IMR-90 (cell line): ENCODE measurements at regions not wholly inside any gene's neighbourhood (a gene's known extent, or its start where the extent isn't known, plus 50 kb on each side); places are given as distances from the start of the nearest gene placed in this dataset.

Experiments used
- ATAC-seq: fragments of 200-7000 bp; cut with Tn5 transposase; 2 replicates; pipeline ENCODE4 v1.9.1; 2020; ENCODE audit warnings: low read depth, mild to moderate bottlenecking, moderate library complexity
- BruUV-seq: library from RNA; stranded (reverse); fragments of 400-500 nt; replicated peaks from 2 replicates; lab custom pipeline; 2021; lab: Mats Ljungman, UMichigan
- CTCF ChIA-PET: fragments of 300-600 bp; formaldehyde crosslinking; extraction: SDS; loops from one replicate; lab custom pipeline; 2021; ENCODE audit warnings: antibody characterized with exemption; lab: Yijun Ruan, JAX
- POLR2A ChIA-PET: fragments of 300-600 bp; sonication (Branson Sonifier 250); formaldehyde crosslinking; loops from one replicate; lab custom pipeline; 2022; ENCODE audit warnings: antibody characterized with exemption; ENCODE audit not compliant: unreplicated experiment; lab: Charles Lee
- DNase-seq: peaks from one replicate; pipeline ENCODE4 v3.0.0; 2013
- H2AFZ ChIP-seq: replicated peaks from 2 replicates; pipeline ENCODE3; 2013; ENCODE audit warnings: low read length, mild to moderate bottlenecking; ENCODE audit not compliant: poor library complexity
- H2AK5ac ChIP-seq: 2 replicates; pipeline ENCODE4 v1.6.1; 2013; ENCODE audit warnings: low read depth, low read length, inconsistent platforms
- H2AK9ac ChIP-seq: replicated peaks from 2 replicates; pipeline ENCODE3; 2013; ENCODE audit warnings: mild to moderate bottlenecking, low read depth, low read length, moderate library complexity; ENCODE audit not compliant: poor library complexity
- H2BK120ac ChIP-seq: 2 replicates; pipeline ENCODE4 v1.6.1; 2013; ENCODE audit warnings: low read depth, low read length, inconsistent platforms
- H2BK15ac ChIP-seq: 3 replicates; pipeline ENCODE4 v1.6.1; 2013; ENCODE audit warnings: low read depth, low read length, inconsistent platforms
- H2BK20ac ChIP-seq: 2 replicates; pipeline ENCODE4 v1.6.1; 2013; ENCODE audit warnings: low read depth, mild to moderate bottlenecking, inconsistent platforms, low read length, moderate library complexity
- H2BK5ac ChIP-seq: 2 replicates; pipeline ENCODE4 v1.6.1; 2013; ENCODE audit warnings: mild to moderate bottlenecking, low read depth, low read length, inconsistent platforms; ENCODE audit not compliant: poor library complexity, severe bottlenecking
- H3K14ac ChIP-seq: replicated peaks from 2 replicates; pipeline ENCODE4 v1.6.1; 2013; ENCODE audit warnings: low read depth, low read length, inconsistent platforms
- H3K18ac ChIP-seq: 2 replicates; pipeline ENCODE4 v1.6.1; 2013; ENCODE audit warnings: low read depth, low read length, control low read depth
- H3K23ac ChIP-seq: 2 replicates; pipeline ENCODE4 v1.6.1; 2013; ENCODE audit warnings: low read depth, low read length, inconsistent platforms
- H3K27ac ChIP-seq: 2 replicates; pipeline ENCODE4 v1.5.1; 2013; ENCODE audit warnings: mild to moderate bottlenecking, control low read depth, low read length; ENCODE audit not compliant: insufficient read depth
- H3K27me3 ChIP-seq: 2 replicates; pipeline ENCODE4 v1.6.1; 2013; ENCODE audit warnings: low read length; ENCODE audit not compliant: control insufficient read depth, insufficient read depth
- H3K36me3 ChIP-seq: 2 replicates; pipeline ENCODE4 v1.6.1; 2013; ENCODE audit warnings: low read length, mixed read lengths; ENCODE audit not compliant: control insufficient read depth, insufficient read depth
- H3K4ac ChIP-seq: 2 replicates; pipeline ENCODE4 v1.6.1; 2013; ENCODE audit warnings: low read depth, low read length, inconsistent platforms
- H3K4me1 ChIP-seq: 2 replicates; pipeline ENCODE4 v1.6.1; 2013; ENCODE audit warnings: low read length, mixed read lengths; ENCODE audit not compliant: control insufficient read depth, insufficient read depth
- H3K4me2 ChIP-seq: 2 replicates; pipeline ENCODE4 v1.6.1; 2013; ENCODE audit warnings: low read depth, mild to moderate bottlenecking, control low read depth, low read length, moderate library complexity
- H3K4me3 ChIP-seq: 2 replicates; pipeline ENCODE4 v1.5.1; 2013; ENCODE audit warnings: low read depth, mild to moderate bottlenecking, control low read depth, low read length, moderate library complexity; ENCODE audit not compliant: insufficient read depth
- H3K56ac ChIP-seq: 2 replicates; pipeline ENCODE4 v1.6.1; 2013; ENCODE audit warnings: low read length, inconsistent platforms; ENCODE audit not compliant: insufficient read depth; ENCODE audit errors: extremely low read depth
- H3K79me1 ChIP-seq, 2 experiments: 2 replicates each; pipeline ENCODE4 v1.6.1; 2013; ENCODE audit warnings: low read length in 2 of 2, inconsistent platforms in 1 of 2, low read depth in 1 of 2
- H3K9ac ChIP-seq: 2 replicates; pipeline ENCODE4 v1.6.1; 2013; ENCODE audit warnings: low read depth, low read length, control low read depth
- H3K9me1 ChIP-seq: 2 replicates; pipeline ENCODE4 v1.6.1; 2013; ENCODE audit warnings: low read length, inconsistent platforms; ENCODE audit not compliant: insufficient read depth
- H3K9me3 ChIP-seq: 2 replicates; pipeline ENCODE4 v1.6.1; 2013; ENCODE audit warnings: low read length; ENCODE audit not compliant: control insufficient read depth, insufficient read depth
- H4K20me1 ChIP-seq: 2 replicates; pipeline ENCODE4 v1.6.1; 2013; ENCODE audit warnings: low read length, inconsistent platforms; ENCODE audit not compliant: insufficient read depth
- H4K5ac ChIP-seq: 2 replicates; pipeline ENCODE4 v1.6.1; 2013; ENCODE audit warnings: mild to moderate bottlenecking, low read depth, low read length, control low read depth
- H4K8ac ChIP-seq, 2 experiments: 2 replicates each; pipeline ENCODE4 v1.6.1; 2013; ENCODE audit warnings: low read depth in 2 of 2, low read length in 2 of 2, control low read depth in 1 of 2, inconsistent platforms in 1 of 2
- H4K91ac ChIP-seq: 2 replicates; pipeline ENCODE4 v1.6.1; 2013; ENCODE audit warnings: low read depth, low read length, inconsistent platforms; ENCODE audit not compliant: insufficient read depth
- MAFK ChIP-seq: IDR thresholded peaks from 2 replicates; pipeline ENCODE4 v1.6.1; 2012; ENCODE audit warnings: low read depth, low read length, improper control_type of control experiment
- POLR2A ChIP-seq: IDR thresholded peaks from 2 replicates; pipeline ENCODE4 v1.6.1; 2012; ENCODE audit warnings: mild to moderate bottlenecking, low read depth, low read length
- RAD21 ChIP-seq: IDR thresholded peaks from 2 replicates; pipeline ENCODE4 v1.6.1; 2012; ENCODE audit warnings: low read length, improper control_type of control experiment
- USF2 ChIP-seq: fragments of 150-350 bp; IDR thresholded peaks from 2 replicates; pipeline ENCODE4 v1.6.1; 2017; ENCODE audit warnings: mild to moderate bottlenecking, antibody characterized with exemption, low read length, low read depth
- WGBS, 2 experiments: methylation state at CpG; one replicate each; pipeline versions ENCODE4 v1.1.5 to v1.1.7; 2013; ENCODE audit warnings: missing lambda C conversion rate in 2 of 2; ENCODE audit not compliant: insufficient read length in 1 of 2; ENCODE audit errors: extremely low coverage in 2 of 2; 5-methylcytosine and 5-hydroxymethylcytosine counted together
- dilution Hi-C: fragments of 300-500 bp; cut with HindIII; formaldehyde crosslinking; loops from one replicate; pipeline ENCODE4 v1.14.3; 2018; ENCODE audit warnings: low sequenced_read_pairs; ENCODE audit not compliant: unreplicated experiment
- in situ Hi-C: fragments of 300-500 bp; cut with MboI; formaldehyde crosslinking; loops from 3 replicates; pipeline ENCODE4 v1.14.3; 2019; ENCODE audit warnings: low sequenced_read_pairs, inconsistent platforms, mixed read lengths
- intact Hi-C: fragments of 100-400 bp; cut with micrococcal nuclease; formaldehyde crosslinking; loops from 2 replicates; pipeline ENCODE4 v1.10.0; 2022
- TF ChIP-seq, protein P1 (sequence below): conservative IDR thresholded peaks from 2 replicates; pipeline ENCODE4 v1.5.1; 2012; ENCODE audit warnings: mild to moderate bottlenecking, low read depth, low read length, improper control_type of control experiment

- H3K27me3 ChIP-seq = no peaks in the 10 kb centered on the region
- no peak overlapping the region for H3K56ac ChIP-seq
- H3K9me3 ChIP-seq = peaks cover 2% of the 10 kb centered on the region; the same call in 1 of the 2 replicates
- H2BK5ac ChIP-seq = no peak overlapping the region
- POLR2A ChIA-PET = no interaction called here
- H2BK15ac ChIP-seq = no peak overlapping the region
- H3K27ac ChIP-seq = no peak overlapping the region
- no peak overlapping the region for H4K5ac ChIP-seq
- TF ChIP-seq POLR2A (no peak), USF2 (no peak), MAFK (0 out of 2 replicates have a peak, but pooled peaks have one; percentile 20), RAD21 (no peak)
- TF ChIP-seq, protein P1, sequence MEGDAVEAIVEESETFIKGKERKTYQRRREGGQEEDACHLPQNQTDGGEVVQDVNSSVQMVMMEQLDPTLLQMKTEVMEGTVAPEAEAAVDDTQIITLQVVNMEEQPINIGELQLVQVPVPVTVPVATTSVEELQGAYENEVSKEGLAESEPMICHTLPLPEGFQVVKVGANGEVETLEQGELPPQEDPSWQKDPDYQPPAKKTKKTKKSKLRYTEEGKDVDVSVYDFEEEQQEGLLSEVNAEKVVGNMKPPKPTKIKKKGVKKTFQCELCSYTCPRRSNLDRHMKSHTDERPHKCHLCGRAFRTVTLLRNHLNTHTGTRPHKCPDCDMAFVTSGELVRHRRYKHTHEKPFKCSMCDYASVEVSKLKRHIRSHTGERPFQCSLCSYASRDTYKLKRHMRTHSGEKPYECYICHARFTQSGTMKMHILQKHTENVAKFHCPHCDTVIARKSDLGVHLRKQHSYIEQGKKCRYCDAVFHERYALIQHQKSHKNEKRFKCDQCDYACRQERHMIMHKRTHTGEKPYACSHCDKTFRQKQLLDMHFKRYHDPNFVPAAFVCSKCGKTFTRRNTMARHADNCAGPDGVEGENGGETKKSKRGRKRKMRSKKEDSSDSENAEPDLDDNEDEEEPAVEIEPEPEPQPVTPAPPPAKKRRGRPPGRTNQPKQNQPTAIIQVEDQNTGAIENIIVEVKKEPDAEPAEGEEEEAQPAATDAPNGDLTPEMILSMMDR = no peak
- H3K4me2 ChIP-seq = no peak overlapping the region
- no peak overlapping the region for H3K9ac ChIP-seq
- no peak overlapping the region for H3K23ac ChIP-seq
- H4K91ac ChIP-seq = no peak overlapping the region
- no peak overlapping the region for H2BK20ac ChIP-seq
- no peak overlapping the region for H2AFZ ChIP-seq
- ATAC-seq = no peak
- no TSS peak for BruUV-seq
- no peak overlapping the region for H4K8ac ChIP-seq
- CTCF ChIA-PET = no interaction called here
- H2AK5ac ChIP-seq = no peak overlapping the region
- no peaks in the 10 kb centered on the region for H4K20me1 ChIP-seq
- WGBS, 2 experiments = no CpG with 5 or more reads among the region's 2 CpGs
- no peaks in the 10 kb centered on the region for H3K4me1 ChIP-seq
- H2BK120ac ChIP-seq = no peak overlapping the region
- no peak overlapping the region for H3K14ac ChIP-seq
- H3K9me1 ChIP-seq = no peaks in the 10 kb centered on the region
- H3K79me1 ChIP-seq = no peaks in the 10 kb centered on the region
- in situ Hi-C loops = no loop called here
- H3K36me3 ChIP-seq = no peaks in the 10 kb centered on the region
- intact Hi-C loops = no loop called here
- no peak overlapping the region for H3K18ac ChIP-seq
- no peak overlapping the region for H2AK9ac ChIP-seq
- dilution Hi-C loops = no loop called here
- no peak for DNase-seq
- no peak overlapping the region for H3K4me3 ChIP-seq
- H3K4ac ChIP-seq = no peak overlapping the region
Measured at GRCh38 chr18:30544141-30544540, 498.4 kb downstream of the DSC3 start.
